H1 (cell line): ENCODE measurements at regions not wholly inside any gene's neighbourhood (a gene's known extent, or its start where the extent isn't known, plus 50 kb on each side); places are given as distances from the start of the nearest gene placed in this dataset.

ENCODE experiments used
- CTCF ChIA-PET: fragments of 300-600 bp; sonication (Branson Sonifier 250); formaldehyde crosslinking; loops from one replicate; lab custom pipeline; 2021; ENCODE audit not compliant: partially characterized antibody; lab: Charles Lee
- POLR2A ChIA-PET: fragments of 300-600 bp; sonication (Branson Sonifier 250); formaldehyde crosslinking; loops from one replicate; lab custom pipeline; 2021; ENCODE audit warnings: inconsistent platforms; ENCODE audit not compliant: partially characterized antibody; lab: Charles Lee
- DNase-seq, 2 experiments: peaks; one replicate each; pipeline versions ENCODE4 v3.0.0 to v3.0.0-alpha.2; 2010 to 2022; ENCODE audit warnings: low spot score in 2 of 2, low read depth in 1 of 2, mixed read lengths in 1 of 2
- FAIRE-seq: peaks from 2 replicates; lab custom pipeline; 2011; peaks lifted over from hg19 to GRCh38; lab: Jason Lieb, UNC
- H2AFZ ChIP-seq: 2 replicates; pipeline ENCODE4 v1.8.1; 2012; ENCODE audit warnings: low read length, inconsistent platforms
- H2AK5ac ChIP-seq: 2 replicates; pipeline ENCODE4 v1.6.1; 2013; ENCODE audit warnings: low read depth, low read length
- H2BK120ac ChIP-seq: replicated peaks from 2 replicates; pipeline ENCODE3; 2013; ENCODE audit warnings: low read depth, low read length, inconsistent platforms
- H2BK12ac ChIP-seq: 2 replicates; pipeline ENCODE4 v1.6.1; 2013; ENCODE audit warnings: low read depth, low read length
- H2BK15ac ChIP-seq: 2 replicates; pipeline ENCODE4 v1.6.1; 2013; ENCODE audit warnings: low read length
- H2BK20ac ChIP-seq: 2 replicates; pipeline ENCODE4 v1.6.1; 2013; ENCODE audit warnings: low read length
- H2BK5ac ChIP-seq: 2 replicates; pipeline ENCODE4 v1.6.1; 2013; ENCODE audit warnings: low read depth, low read length
- H3K14ac ChIP-seq: 2 replicates; pipeline ENCODE4 v1.6.1; 2013; ENCODE audit warnings: inconsistent platforms; ENCODE audit not compliant: insufficient read length
- H3K18ac ChIP-seq: 2 replicates; pipeline ENCODE4 v1.6.1; 2013; ENCODE audit warnings: low read length; ENCODE audit errors: extremely low read depth
- H3K23ac ChIP-seq: 2 replicates; pipeline ENCODE4 v1.6.1; 2013; ENCODE audit warnings: inconsistent platforms; ENCODE audit not compliant: insufficient read length
- H3K23me2 ChIP-seq: 2 replicates; pipeline ENCODE4 v1.6.1; 2013; ENCODE audit warnings: low read depth, low read length
- H3K27ac ChIP-seq: 2 replicates; pipeline ENCODE4 v1.6.1; 2011; ENCODE audit warnings: low read depth, low read length, inconsistent platforms
- H3K27me3 ChIP-seq, 4 experiments: replicated peaks in 1 of 4; 1 replicate in 1 of 4; 2 replicates in 3 of 4; pipeline versions ENCODE4 v1.6.1 to v1.8.1; 2011 to 2013; ENCODE audit warnings: low read length in 3 of 4, mild to moderate bottlenecking in 3 of 4, inconsistent platforms in 2 of 4, mixed read lengths in 2 of 4, moderate library complexity in 1 of 4; ENCODE audit not compliant: control insufficient read depth in 3 of 4, insufficient read depth in 3 of 4; ENCODE audit errors: extremely low read depth in 1 of 4
- H3K36me3 ChIP-seq, 4 experiments: 2 replicates each; pipeline versions ENCODE4 v1.6.1 to v1.8.1; 2011 to 2013; ENCODE audit warnings: mild to moderate bottlenecking in 4 of 4, low read length in 3 of 4, moderate library complexity in 2 of 4, control low read depth in 1 of 4, inconsistent platforms in 1 of 4; ENCODE audit not compliant: insufficient read depth in 4 of 4, control insufficient read depth in 2 of 4
- H3K4ac ChIP-seq: replicated peaks from 2 replicates; pipeline ENCODE3; 2013; ENCODE audit warnings: low read length, low read depth, mixed read lengths, inconsistent platforms; ENCODE audit not compliant: insufficient read length
- H3K4me1 ChIP-seq, 4 experiments: replicated peaks in 1 of 4; 1 replicate in 1 of 4; 2 replicates in 3 of 4; pipeline versions ENCODE4 v1.6.1 to v1.8.1; 2011 to 2013; ENCODE audit warnings: low read length in 3 of 4, inconsistent platforms in 2 of 4, mixed read lengths in 1 of 4; ENCODE audit not compliant: insufficient read depth in 4 of 4, control insufficient read depth in 3 of 4
- H3K4me2 ChIP-seq, 2 experiments: 2 replicates each; pipeline versions ENCODE4 v1.6.1 to v1.8.1; 2011 to 2013; ENCODE audit warnings: low read depth in 2 of 2, low read length in 2 of 2, control low read depth in 1 of 2, inconsistent platforms in 1 of 2, mild to moderate bottlenecking in 1 of 2; ENCODE audit not compliant: insufficient read depth in 1 of 2
- H3K4me3 ChIP-seq, 4 experiments: fragments of 200-600, 300-600 bp in 1 of 4; sonication (generic), shearing (Covaris generic), sonication (Bioruptor Twin) in 1 of 4; 2 replicates each; pipeline versions ENCODE4 v1.5.1 to v1.8.1; 2011 to 2016; ENCODE audit warnings: low read length in 4 of 4, low read depth in 3 of 4, control low read depth in 2 of 4, inconsistent platforms in 2 of 4, mild to moderate bottlenecking in 2 of 4, mixed read lengths in 1 of 4, moderate library complexity in 1 of 4; ENCODE audit not compliant: insufficient read depth in 2 of 4; ENCODE audit errors: extremely low read depth in 1 of 4
- H3K56ac ChIP-seq: replicated peaks from 2 replicates; pipeline ENCODE3; 2013; ENCODE audit warnings: low read depth, mild to moderate bottlenecking, mixed read lengths, low read length, inconsistent platforms; ENCODE audit not compliant: insufficient read length
- H3K79me1 ChIP-seq: 2 replicates; pipeline ENCODE4 v1.6.1; 2013; ENCODE audit warnings: low read depth, low read length, control low read depth
- H3K79me2 ChIP-seq, 2 experiments: 2 replicates each; pipeline versions ENCODE4 v1.6.1 to v1.8.1; 2012 to 2013; ENCODE audit warnings: low read length in 2 of 2, mild to moderate bottlenecking in 2 of 2, inconsistent platforms in 1 of 2; ENCODE audit not compliant: insufficient read depth in 2 of 2, control insufficient read depth in 1 of 2
- H3K9ac ChIP-seq, 4 experiments: replicated peaks in 1 of 4; 1 replicate in 1 of 4; 2 replicates in 3 of 4; pipeline versions ENCODE4 v1.6.1 to v1.8.1; 2011 to 2013; ENCODE audit warnings: low read depth in 3 of 4, low read length in 3 of 4, control low read depth in 2 of 4, mild to moderate bottlenecking in 2 of 4, moderate library complexity in 2 of 4, inconsistent platforms in 1 of 4; ENCODE audit errors: extremely low read depth in 1 of 4
- H3K9me3 ChIP-seq, 2 experiments: 2 replicates each; pipeline versions ENCODE4 v1.6.1 to v1.8.1; 2012 to 2013; ENCODE audit warnings: mild to moderate bottlenecking in 2 of 2, moderate library complexity in 2 of 2, control low read depth in 1 of 2, inconsistent platforms in 1 of 2, low read depth in 1 of 2, low read length in 1 of 2, mixed read lengths in 1 of 2; ENCODE audit not compliant: insufficient read depth in 2 of 2
- H4K20me1 ChIP-seq, 2 experiments: replicated peaks in 1 of 2; 2 replicates each; pipeline versions ENCODE3 to v1.8.1; 2011 to 2013; ENCODE audit warnings: inconsistent platforms in 2 of 2, low read length in 2 of 2, mild to moderate bottlenecking in 1 of 2; ENCODE audit not compliant: insufficient read depth in 2 of 2, control insufficient read depth in 1 of 2
- H4K5ac ChIP-seq: 2 replicates; pipeline ENCODE4 v1.6.1; 2013; ENCODE audit warnings: low read length, low read depth, mixed read lengths, inconsistent platforms; ENCODE audit not compliant: insufficient read length
- H4K8ac ChIP-seq: 2 replicates; pipeline ENCODE4 v1.8.0; 2013; ENCODE audit warnings: mild to moderate bottlenecking, moderate library complexity, low read length, inconsistent platforms; ENCODE audit not compliant: insufficient read depth; ENCODE audit errors: extremely low read depth
- H4K91ac ChIP-seq: replicated peaks from 2 replicates; pipeline ENCODE3; 2013; ENCODE audit warnings: low read length, mixed read lengths, inconsistent platforms; ENCODE audit not compliant: insufficient read length
- CEBPB ChIP-seq: IDR thresholded peaks from 2 replicates; pipeline ENCODE4 v1.6.1; 2012; ENCODE audit warnings: low read depth, low read length
- KDM1A ChIP-seq: fragments of 200-600, 300-600 bp; sonication (generic); IDR thresholded peaks from 2 replicates; pipeline ENCODE4 v1.7.1; 2016; ENCODE audit warnings: mild to moderate bottlenecking, low read length, borderline replicate concordance
- NRF1 ChIP-seq: IDR thresholded peaks from 2 replicates; pipeline ENCODE4 v1.6.1; 2011; ENCODE audit warnings: mild to moderate bottlenecking, low read depth, low read length, improper control_type of control experiment
- WGBS, 2 experiments: shearing (Covaris generic) in 1 of 2; methylation state at CpG; one replicate each; pipeline versions ENCODE4 v1.1.6 to v1.1.7; 2013 to 2015; ENCODE audit warnings: low lambda C conversion rate in 2 of 2, mixed read lengths in 2 of 2, inconsistent platforms in 1 of 2, low coverage in 1 of 2, missing lambda C conversion rate in 1 of 2; ENCODE audit not compliant: insufficient replicate concordance in 2 of 2, insufficient coverage in 1 of 2, insufficient read length in 1 of 2; ENCODE audit errors: extremely low coverage in 1 of 2, missing lambda C conversion rate in 1 of 2; 5-methylcytosine and 5-hydroxymethylcytosine counted together

DNA sequence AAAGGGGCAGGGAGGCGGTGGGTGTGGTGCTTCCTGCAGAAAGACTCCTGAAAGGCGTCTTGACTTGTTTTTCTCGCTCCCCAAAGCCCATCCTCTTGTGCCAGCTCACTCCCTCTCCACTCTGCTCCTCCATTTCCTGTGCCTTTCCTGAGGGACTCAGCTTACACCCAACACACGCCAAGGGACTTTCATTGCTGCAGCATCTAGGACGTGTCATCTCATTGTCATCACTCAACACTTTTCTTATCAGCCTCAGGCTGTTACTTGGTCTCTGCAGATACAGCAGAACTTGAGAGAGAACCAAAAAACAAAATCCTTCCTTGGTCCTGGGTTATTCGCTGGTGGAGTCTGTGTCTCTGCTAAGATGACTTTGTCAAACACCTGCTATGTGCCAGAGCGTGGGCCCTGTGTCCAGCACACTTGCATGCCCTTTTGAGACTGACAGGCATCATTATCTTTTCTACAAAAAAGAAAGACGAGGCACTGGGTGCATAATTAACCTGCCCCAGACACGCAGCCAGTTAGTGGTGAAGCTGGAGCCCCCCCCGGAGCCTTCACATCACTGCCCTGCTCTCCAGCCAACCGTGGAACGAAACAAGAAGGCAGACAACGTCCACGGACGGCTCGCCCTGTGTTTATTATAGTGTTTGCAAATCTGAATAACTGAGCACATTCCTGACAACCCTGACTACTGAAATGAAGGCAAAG lies 261.7 kb upstream of the HDAC4 start:
- H2BK120ac ChIP-seq = no peak overlapping the region
- no peaks in the 10 kb centered on the region for H3K79me2 ChIP-seq
- H2BK5ac ChIP-seq = no peak overlapping the region
- H3K36me3 ChIP-seq = no peaks in the 10 kb centered on the region
- H4K8ac ChIP-seq = no peak overlapping the region
- no peak for FAIRE-seq
- H3K4ac ChIP-seq = no peak overlapping the region
- peaks cover 0 to 2% (median 0%) of the 10 kb centered on the region in 4 experiments; a peak in 2 of 7 replicates for H3K27me3 ChIP-seq
- H3K4me2 ChIP-seq = no peak overlapping the region
- H2AFZ ChIP-seq = no peak overlapping the region
- POLR2A ChIA-PET = no interaction called here
- no peak overlapping the region for H2BK20ac ChIP-seq
- DNase-seq = no peak
- H3K4me1 ChIP-seq = no peaks in the 10 kb centered on the region; a peak in 2 of 7 replicates
- no peak overlapping the region for H4K91ac ChIP-seq
- no peak overlapping the region for H4K5ac ChIP-seq
- H2AK5ac ChIP-seq = no peak overlapping the region
- H3K23ac ChIP-seq = no peak overlapping the region
- H2BK12ac ChIP-seq = no peak overlapping the region
- no peak overlapping the region for H3K18ac ChIP-seq
- H3K9me3 ChIP-seq = no peaks in the 10 kb centered on the region; a peak in 1 of 4 replicates
- no peak overlapping the region for H3K9ac ChIP-seq
- no peaks in the 10 kb centered on the region for H4K20me1 ChIP-seq
- H3K23me2 ChIP-seq = no peaks in the 10 kb centered on the region; the same call in 1 of the 2 replicates
- TF ChIP-seq CEBPB (no peak), KDM1A (no peak), NRF1 (no peak)
- TF ChIP-seq, all 59 proteins: peak for 0
- WGBS, 2 experiments = 82% methylated on average over 16 of the region's 16 CpGs; no CpG with 5 or more reads in 1 of the 2 experiments
- Histone ChIP-seq H3K14ac (no peak overlapping the region), H2BK15ac (no peak overlapping the region), H3K4me3 (no peak overlapping the region), H3K79me1 (no peaks in the 10 kb centered on the region), H3K27ac (no peak overlapping the region), H3K56ac (no peak overlapping the region)
- CTCF ChIA-PET = no interaction called here
